HG03103 (cell line): ENCODE measurements at regions not wholly inside any gene's neighbourhood (a gene's known extent, or its start where the extent isn't known, plus 50 kb on each side); places are given as distances from the start of the nearest gene placed in this dataset.

Experiments used
- ATAC-seq: cut with Tn5 transposase; IDR thresholded peaks from one replicate; pipeline ENCODE4 v1.9.1; 2021; ENCODE audit warnings: low read depth; ENCODE audit not compliant: unreplicated experiment

- no peak for ATAC-seq
Measured at GRCh38 chr1:168913711-168914463, 184.9 kb upstream of the DPT start.

GRCh38 chr1:168917309-168917708, 188.3 kb upstream of the DPT start:
- no peak for ATAC-seq

- ATAC-seq = no peak
Measured at GRCh38 chr1:168917796-168918195, 188.7 kb upstream of the ATP1B1 start.

- no peak for ATAC-seq
Measured at GRCh38 chr1:168918860-168919741, 187.4 kb upstream of the ATP1B1 start.

- no peak for ATAC-seq
Measured at GRCh38 chr1:168920456-168921094, 185.9 kb upstream of the ATP1B1 start.

- ATAC-seq = no peak
Measured at GRCh38 chr1:168921629-168922028, 184.9 kb upstream of the ATP1B1 start.

GRCh38 chr1:168923521-168924136, 182.9 kb upstream of the ATP1B1 start:
- ATAC-seq = no peak

GRCh38 chr1:168924976-168925375, 181.5 kb upstream of the ATP1B1 start:
- no peak for ATAC-seq

GRCh38 chr1:168926236-168926635, 180.3 kb upstream of the ATP1B1 start:
- ATAC-seq = no peak

GRCh38 chr1:168932539-168932938, 174.0 kb upstream of the ATP1B1 start:
- no peak for ATAC-seq

- no peak for ATAC-seq
Measured at GRCh38 chr1:168933141-168933805, 173.2 kb upstream of the ATP1B1 start.

GRCh38 chr1:168939110-168939946, 167.2 kb upstream of the ATP1B1 start:
- ATAC-seq = no peak

- no peak for ATAC-seq
Measured at GRCh38 chr1:168939947-168940223, 166.6 kb upstream of the ATP1B1 start.

- ATAC-seq = no peak
Measured at GRCh38 chr1:168941640-168942039, 164.8 kb upstream of the ATP1B1 start.

- ATAC-seq = no peak
Measured at GRCh38 chr1:168942165-168942564, 164.3 kb upstream of the ATP1B1 start.

GRCh38 chr1:168945870-168946269, 160.6 kb upstream of the ATP1B1 start:
- ATAC-seq = no peak

GRCh38 chr1:168947041-168947440, 159.4 kb upstream of the ATP1B1 start:
- ATAC-seq = no peak

GRCh38 chr1:168949672-168950071, 156.8 kb upstream of the ATP1B1 start:
- ATAC-seq = no peak

GRCh38 chr1:168957818-168958217, 148.7 kb upstream of the ATP1B1 start:
- no peak for ATAC-seq
